ENCODE measurements at regions not wholly inside any gene's neighbourhood (a gene's known extent, or its start where the extent isn't known, plus 50 kb on each side); places are given as distances from the start of the nearest gene placed in this dataset.
"Not testable (repeated sequence)": the region's sequence is repeated elsewhere in the genome, so short reads cannot be mapped to it uniquely, and the experiment has no call there.

- DNase-seq, result no peak
Measured at GRCh38 chr6:159642995-159643394, 50.0 kb downstream of the SOD2 start.

GRCh38 chr6:159642481-159642880 lies 50.6 kb downstream of the SOD2 start:
- DNase-seq, result no peak

- no peak for DNase-seq
Measured at GRCh38 chr6:159640722-159641482, 52.1 kb downstream of the SOD2 start.

- DNase-seq, result no peak
Measured at GRCh38 chr6:159640322-159640721, 52.7 kb downstream of the SOD2 start.

- no peak for DNase-seq
Measured at GRCh38 chr6:159639721-159640120, 53.3 kb downstream of the SOD2 start.

GRCh38 chr6:159633196-159633595 lies 59.8 kb downstream of the SOD2 start:
- DNase-seq, result no peak

GRCh38 chr6:159631886-159632285 lies 61.2 kb downstream of the SOD2 start:
- DNase-seq, result no peak

- no peak for DNase-seq
Measured at GRCh38 chr6:159627939-159628338, 65.1 kb downstream of the SOD2 start.

GRCh38 chr6:159626506-159626905 lies 66.5 kb downstream of the SOD2 start:
- not testable (repeated sequence) for DNase-seq

GRCh38 chr6:159623156-159623555 lies 69.9 kb downstream of the SOD2 start:
- DNase-seq, result no peak

- DNase-seq, result no peak
Measured at GRCh38 chr6:159620947-159621346, 72.1 kb downstream of the SOD2 start.

GRCh38 chr6:159617444-159617843 lies 75.6 kb downstream of the SOD2 start:
- no peak for DNase-seq

GRCh38 chr6:159616456-159616855 lies 76.6 kb downstream of the SOD2 start:
- no peak for DNase-seq

- no peak for DNase-seq
Measured at GRCh38 chr6:159615918-159616317, 77.1 kb downstream of the SOD2 start.

GRCh38 chr6:159610881-159611280 lies 82.2 kb downstream of the SOD2 start:
- no peak for DNase-seq

GRCh38 chr6:159609652-159610178 lies 83.3 kb downstream of the SOD2 start:
- no peak for DNase-seq

- DNase-seq, result no peak
Measured at GRCh38 chr6:159608961-159609651, 83.9 kb downstream of the SOD2 start.

- DNase-seq, result no peak
Measured at GRCh38 chr6:159606786-159607185, 86.3 kb downstream of the SOD2 start.

GRCh38 chr6:159604443-159604956 lies 88.5 kb downstream of the SOD2 start:
- no peak for DNase-seq

GRCh38 chr6:159602431-159603041 lies 90.5 kb downstream of the SOD2 start:
- DNase-seq, result no peak

GRCh38 chr6:159601211-159601610 lies 91.8 kb downstream of the SOD2 start:
- DNase-seq, result no peak

GRCh38 chr6:159595173-159595572 lies 97.9 kb downstream of the SOD2 start:
- DNase-seq, result no peak

- no peak for DNase-seq
Measured at GRCh38 chr6:159594750-159595117, 98.3 kb downstream of the SOD2 start.
